Left lung (tissue), 4 donors: ENCODE measurements at regions not wholly inside any gene's neighbourhood (a gene's known extent, or its start where the extent isn't known, plus 50 kb on each side); places are given as distances from the start of the nearest gene placed in this dataset.

Experiments
- ATAC-seq: fragments of 200-7000 bp; cut with Tn5 transposase; one replicate; pipeline ENCODE4 v1.9.1; 2020; ENCODE audit warnings: moderate library complexity
- DNase-seq, 4 donors: peaks; one replicate each; pipeline ENCODE4 v3.0.0-alpha.2; 2013 to 2020
- H3K27ac ChIP-seq, 2 donors: fragments of 200-600 bp; sonication (generic) in 1 of 2; one replicate each; pipeline versions ENCODE4 v1.5.0 to v1.8.0; 2020 to 2021
- H3K27me3 ChIP-seq, 2 donors: fragments of 200-600 bp; sonication (generic) in 1 of 2; one replicate each; pipeline versions ENCODE4 v1.5.0 to v1.8.0; 2020 to 2021
- H3K36me3 ChIP-seq, 2 donors: fragments of 200-600 bp; sonication (generic) in 1 of 2; one replicate each; pipeline versions ENCODE4 v1.5.0 to v1.8.0; 2020 to 2021
- H3K4me1 ChIP-seq, 2 donors: fragments of 200-600 bp; one replicate each; pipeline ENCODE4 v1.8.0; 2021
- H3K4me3 ChIP-seq, 2 donors: fragments of 200-600 bp; sonication (generic) in 1 of 2; one replicate each; pipeline versions ENCODE4 v1.5.0 to v1.8.0; 2020 to 2021; ENCODE audit warnings: mild to moderate bottlenecking in 1 of 2
- H3K9me3 ChIP-seq, 2 donors: fragments of 200-600 bp; sonication (generic) in 1 of 2; one replicate each; pipeline versions ENCODE4 v1.5.0 to v1.8.0; 2020 to 2021
- CTCF ChIP-seq, 2 donors: fragments of 200-600 bp; sonication (generic) in 1 of 2; IDR thresholded peaks; one replicate each; pipeline versions ENCODE4 v1.5.0 to v1.8.0; 2021; ENCODE audit warnings: antibody characterized with exemption in 2 of 2
- intact Hi-C, 2 donors: fragments of 100-400 bp; cut with DNase I; formaldehyde crosslinking; loops; one replicate each; pipeline versions ENCODE4 v1.11.2 to v1.14.2; 2022
- donor health status: DM: no; HTN: yes; CAD: no.
- donor health status: DM: no; HTN: no; CAD: no.

- Histone ChIP-seq H3K36me3 (no peaks in the 10 kb centered on the region), H3K4me1 (no peaks in the 10 kb centered on the region), H3K4me3 (no peak overlapping the region), H3K9me3 (peaks cover 0 to 2% of the 10 kb centered on the region in 2 donors), H3K27me3 (no peaks in the 10 kb centered on the region), H3K27ac (no peak overlapping the region)
- TF ChIP-seq CTCF (IDR thresholded peaks at IDR 0.05), result no peak
- DNase-seq (no peak), ATAC-seq (no peak)
- intact Hi-C loops, result no loop called here
These were observed 579.3 kb upstream of the CDH8 start for GRCh38 chr16:62615526-62615925.

- ATAC-seq, result no peak
- no peak overlapping the region for H3K27ac ChIP-seq
- H3K9me3 ChIP-seq, result no peaks in the 10 kb centered on the region
- no peak for DNase-seq
- H3K36me3 ChIP-seq, result no peaks in the 10 kb centered on the region
- no peaks in the 10 kb centered on the region for H3K4me1 ChIP-seq
- no peaks in the 10 kb centered on the region for H3K27me3 ChIP-seq
- H3K4me3 ChIP-seq, result no peak overlapping the region
- no peak for TF ChIP-seq CTCF (IDR thresholded peaks at IDR 0.05)
- intact Hi-C loops, result no loop called here
These were observed 574.1 kb upstream of the CDH8 start for GRCh38 chr16:62610291-62610690.

GRCh38 chr16:62602790-62603189 lies 566.6 kb upstream of the CDH8 start:
- ATAC-seq, result no peak
- Histone ChIP-seq H3K27me3 (no peaks in the 10 kb centered on the region), H3K9me3 (no peaks in the 10 kb centered on the region), H3K36me3 (no peaks in the 10 kb centered on the region), H3K4me1 (no peaks in the 10 kb centered on the region), H3K27ac (no peak overlapping the region), H3K4me3 (no peak overlapping the region)
- DNase-seq, result no peak
- intact Hi-C loops, result no loop called here
- TF ChIP-seq CTCF (IDR thresholded peaks at IDR 0.05), result no peak

GRCh38 chr16:62597875-62598274 lies 561.6 kb upstream of the CDH8 start:
- no peak for TF ChIP-seq CTCF (IDR thresholded peaks at IDR 0.05)
- Histone ChIP-seq H3K4me1 (no peaks in the 10 kb centered on the region), H3K9me3 (peaks cover 0 to 3% of the 10 kb centered on the region in 2 donors), H3K27me3 (no peaks in the 10 kb centered on the region), H3K36me3 (no peaks in the 10 kb centered on the region), H3K4me3 (no peak overlapping the region), H3K27ac (no peak overlapping the region)
- intact Hi-C loops, result no loop called here
- DNase-seq (no peak), ATAC-seq (no peak)

- intact Hi-C loops, result no loop called here
- peaks cover 0 to 4% of the 10 kb centered on the region in 2 donors for H3K9me3 ChIP-seq
- no peak for ATAC-seq
- DNase-seq, result no peak
- no peaks in the 10 kb centered on the region for H3K4me1 ChIP-seq
- H3K27me3 ChIP-seq, result no peaks in the 10 kb centered on the region
- H3K27ac ChIP-seq, result no peak overlapping the region
- no peak for TF ChIP-seq CTCF (IDR thresholded peaks at IDR 0.05)
- no peaks in the 10 kb centered on the region for H3K36me3 ChIP-seq
- H3K4me3 ChIP-seq, result no peak overlapping the region
These were observed 560.3 kb upstream of the CDH8 start for GRCh38 chr16:62596584-62596983.
